Posterior cingulate gyrus (tissue), 11 donors: ENCODE measurements at regions not wholly inside any gene's neighbourhood (a gene's known extent, or its start where the extent isn't known, plus 50 kb on each side); places are given as distances from the start of the nearest gene placed in this dataset.
"Not testable (repeated sequence)": the region's sequence is repeated elsewhere in the genome, so short reads cannot be mapped to it uniquely, and the experiment has no call there.

Experiments used
- DNase-seq, 10 donors: peaks; one replicate each; pipeline versions ENCODE4 v3.0.0 to v3.0.0-alpha.2; 2020 to 2021; ENCODE audit warnings: mixed read lengths in 3 of 10
- intact Hi-C: fragments of 100-400 bp; cut with DNase I; formaldehyde crosslinking; loops from one replicate; pipeline ENCODE4 v1.15.1; 2023

GRCh38 chr5:60546207-60546606 is 153.8 kb downstream of the DEPDC1B start:
- intact Hi-C loops: no loop called here
- no peak for DNase-seq

- no peak for DNase-seq
- intact Hi-C loops: no loop called here
Observed at GRCh38 chr5:60545551-60545950, 154.4 kb downstream of the DEPDC1B start.

DNA sequence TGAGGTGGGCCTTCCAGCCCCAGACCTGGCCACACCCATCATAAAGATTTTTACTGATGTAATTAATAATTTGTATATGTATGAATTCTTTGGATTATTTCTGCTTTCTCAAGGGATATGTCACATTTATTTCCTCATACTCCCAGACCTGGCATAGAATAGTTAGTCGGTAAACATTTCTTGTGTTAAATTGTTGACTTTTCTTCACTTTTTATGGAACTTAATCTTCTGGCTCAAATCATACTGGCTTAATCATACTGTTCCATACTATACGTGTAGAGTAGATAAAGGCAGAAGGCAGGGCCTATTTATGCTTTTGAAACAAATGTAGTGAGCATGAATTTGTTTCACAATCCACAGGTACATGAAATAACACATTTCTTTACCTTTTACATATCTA is 155.8 kb downstream of the DEPDC1B start:
- intact Hi-C loops: no loop called here
- no peak for DNase-seq

DNA sequence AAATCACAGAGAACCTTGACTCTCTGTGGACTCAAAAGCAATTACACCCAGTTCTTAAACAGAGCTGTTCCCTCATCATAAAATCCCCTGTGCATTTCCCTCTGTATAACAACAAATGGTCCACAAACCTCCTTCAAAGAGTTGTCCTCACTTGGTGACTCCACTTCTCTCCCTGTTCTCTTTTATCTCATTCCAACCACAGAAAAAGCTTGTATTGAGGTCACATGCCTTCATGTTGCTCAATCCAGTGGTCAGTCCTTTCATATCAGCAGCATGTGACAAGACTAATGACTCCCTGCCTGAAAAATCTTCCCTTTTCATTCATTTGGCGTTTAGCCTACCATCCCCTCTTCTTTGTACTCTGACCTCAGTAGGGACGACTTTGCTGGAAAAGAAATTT is 158.0 kb downstream of the DEPDC1B start:
- intact Hi-C loops: no loop called here
- no peak for DNase-seq

DNA sequence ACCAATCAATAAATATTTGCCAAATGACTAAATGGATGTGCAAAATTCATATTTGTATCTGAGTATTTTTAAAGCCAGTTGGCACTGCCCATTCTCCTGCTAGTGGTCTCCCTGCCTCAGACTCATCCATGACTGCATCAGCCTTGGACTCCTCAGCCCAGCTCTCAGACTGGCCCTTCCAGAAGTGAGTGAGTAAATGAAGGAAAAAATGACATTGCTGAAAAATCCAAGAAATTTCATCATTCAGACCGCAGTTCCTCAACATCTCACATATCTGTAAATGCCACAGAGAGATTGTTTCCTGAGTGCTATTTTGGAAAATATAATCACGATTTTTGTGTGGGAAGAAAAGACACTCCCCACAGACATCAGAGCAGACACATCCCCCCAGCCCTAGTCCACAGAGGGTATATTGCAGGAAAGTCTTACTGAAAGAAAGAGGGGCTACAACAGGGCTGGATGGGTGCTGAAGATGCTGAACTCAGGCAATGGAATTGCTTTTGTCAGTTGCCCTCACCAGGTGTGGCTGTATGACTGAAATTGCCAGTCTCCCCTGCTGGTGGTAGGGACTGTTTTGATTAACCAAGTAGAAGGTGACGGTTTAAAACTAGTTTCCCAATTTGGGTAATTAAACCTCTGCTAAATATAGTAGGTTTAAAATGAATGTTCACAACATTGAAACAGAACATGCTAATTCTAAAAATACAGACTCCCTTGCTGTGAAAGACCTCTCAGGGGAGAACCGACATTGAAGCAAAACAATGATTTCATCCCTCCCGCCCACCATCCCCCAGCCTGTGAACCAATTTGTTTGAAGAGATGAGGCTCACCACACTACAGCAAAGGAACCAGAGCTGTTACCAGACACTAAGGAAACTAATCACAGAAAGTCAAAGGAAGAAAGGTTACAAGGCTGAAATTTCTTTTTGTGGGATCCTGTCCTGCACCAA is 158.8 kb downstream of the DEPDC1B start:
- intact Hi-C loops: no loop called here
- peak in 1 of 10 donors; percentile 54 for DNase-seq

GRCh38 chr5:60538955-60539866 is 160.8 kb downstream of the DEPDC1B start:
- no peak for DNase-seq
- intact Hi-C loops: no loop called here

DNA sequence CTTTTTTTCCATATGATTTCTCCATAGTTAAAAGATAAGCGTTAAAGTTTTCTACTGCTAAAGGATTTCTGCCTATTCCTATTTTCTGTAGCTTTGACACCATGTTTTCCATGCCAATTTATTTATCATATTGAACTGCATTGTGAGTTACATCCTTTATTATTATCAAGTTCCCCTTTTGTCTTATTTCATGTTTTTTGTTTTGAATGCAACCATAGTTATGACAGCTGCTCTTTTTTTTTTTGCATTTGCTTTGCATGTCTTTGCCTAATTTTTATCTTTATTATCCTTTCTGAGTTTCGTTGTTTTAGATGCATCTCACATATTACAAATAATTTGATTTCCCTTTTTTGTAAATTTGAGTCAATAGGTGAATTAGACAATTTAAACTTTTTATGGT is 161.5 kb downstream of the DEPDC1B start:
- no peak for DNase-seq
- intact Hi-C loops: no loop called here

- no peak for DNase-seq
- intact Hi-C loops: no loop called here
Observed at GRCh38 chr5:60535951-60536350, 164.0 kb downstream of the DEPDC1B start.

DNA sequence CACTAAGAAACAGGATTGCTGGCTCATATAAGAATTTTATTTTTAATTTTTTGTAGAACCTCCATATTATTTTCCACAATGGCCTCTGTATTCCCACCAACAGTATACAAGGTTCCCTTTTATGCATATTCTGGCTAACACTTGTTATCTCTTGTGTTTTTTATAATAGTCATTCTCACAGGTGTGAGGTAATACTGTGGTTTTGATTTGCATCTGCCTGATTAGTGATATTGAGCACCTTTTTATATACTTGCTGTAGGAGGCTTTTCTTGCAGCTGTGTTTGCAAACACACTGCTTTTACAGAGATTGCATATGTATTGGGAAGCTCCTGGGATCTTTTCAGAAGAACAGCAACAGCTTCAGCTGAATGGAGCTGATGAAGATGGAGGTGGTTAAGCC is 164.8 kb downstream of the DEPDC1B start:
- no peak for DNase-seq

DNA sequence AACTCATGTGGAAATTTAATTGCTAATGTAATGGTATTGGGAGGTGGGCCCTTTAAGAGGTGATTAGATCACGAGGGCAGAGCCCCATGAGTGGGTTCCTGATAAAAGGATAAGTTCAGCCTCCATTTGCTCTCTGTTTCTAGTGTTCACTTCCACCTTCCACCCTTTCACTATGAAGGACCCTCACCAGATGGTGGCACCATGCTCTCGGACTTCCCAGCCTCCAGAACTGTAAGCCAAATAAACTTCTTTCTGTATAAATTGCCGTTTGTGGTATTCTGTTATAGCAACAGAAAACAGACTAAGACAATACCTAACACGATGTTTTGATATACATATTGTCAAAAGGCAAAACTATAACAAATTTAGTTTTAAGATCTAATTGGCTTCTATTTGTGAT is 166.2 kb downstream of the DEPDC1B start:
- intact Hi-C loops: no loop called here
- no peak for DNase-seq

More for the DNA sequence above, 164.8 kb downstream of the DEPDC1B start:
- intact Hi-C loops: no loop called here

GRCh38 chr5:60532796-60533195 is 167.2 kb downstream of the DEPDC1B start:
- DNase-seq, intact Hi-C loops: not testable (repeated sequence)

- intact Hi-C loops: not testable (repeated sequence)
Observed at GRCh38 chr5:60530144-60530848, 169.7 kb downstream of the DEPDC1B start.

GRCh38 chr5:60529001-60529400 is 171.0 kb downstream of the DEPDC1B start:
- DNase-seq: no peak
- intact Hi-C loops: no loop called here

More at GRCh38 chr5:60530144-60530848, 169.7 kb downstream of the DEPDC1B start:
- DNase-seq: peak in 1 of 10 donors; percentile 79

GRCh38 chr5:60527072-60527471 is 172.9 kb downstream of the DEPDC1B start:
- intact Hi-C loops: loop anchor here (1.0 kb wide), 1 partner anchor 29 kb away; no protein-coding TSS in a partner anchor
- no peak for DNase-seq

- intact Hi-C loops: no loop called here
- no peak for DNase-seq
Observed at GRCh38 chr5:60526336-60526875, 173.6 kb downstream of the DEPDC1B start.

- no peak for DNase-seq
- intact Hi-C loops: no loop called here
Observed at GRCh38 chr5:60522292-60522905, 177.6 kb downstream of the DEPDC1B start.

- intact Hi-C loops: no loop called here
- DNase-seq: no peak
Observed at GRCh38 chr5:60521376-60522291, 178.3 kb downstream of the DEPDC1B start.

- DNase-seq: no peak
- intact Hi-C loops: no loop called here
Observed at GRCh38 chr5:60520451-60521227, 179.3 kb downstream of the DEPDC1B start.
